Fibroblast of villous mesenchyme (primary cell): ENCODE measurements at regions not wholly inside any gene's neighbourhood (a gene's known extent, or its start where the extent isn't known, plus 50 kb on each side); places are given as distances from the start of the nearest gene placed in this dataset.

Experiments used
- DNase-seq: peaks from one replicate; pipeline ENCODE4 v3.0.0-alpha.2; 2010; ENCODE audit warnings: low read depth
- H3K4me3 ChIP-seq: 2 replicates; pipeline ENCODE4 v1.5.1; 2011; ENCODE audit warnings: low read depth, mild to moderate bottlenecking, low read length
- TF ChIP-seq, protein P1 (sequence below): IDR thresholded peaks from 2 replicates; pipeline ENCODE4 v1.5.1; 2012; ENCODE audit warnings: low read depth, mild to moderate bottlenecking, low read length; ENCODE audit not compliant: insufficient read depth

DNA sequence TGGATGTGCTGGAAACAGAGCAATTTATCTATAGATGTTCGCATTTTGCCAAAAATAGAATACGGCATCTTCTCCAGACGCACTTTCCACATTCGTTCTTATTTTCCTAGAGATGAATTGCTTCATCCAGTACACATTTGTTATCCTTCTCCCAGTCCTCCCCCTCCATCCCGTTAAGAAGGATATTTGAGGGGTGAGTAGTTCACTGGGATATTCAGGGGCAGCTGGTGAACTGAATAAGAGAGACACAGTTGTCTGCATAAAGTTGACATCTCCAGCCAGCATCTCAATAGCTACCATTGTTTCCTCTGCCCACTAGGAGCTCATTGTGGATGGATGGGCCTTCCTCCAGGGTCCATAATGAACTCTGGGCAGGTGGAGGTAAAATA, 456.8 kb upstream of the NRP1 start:
- no peak overlapping the region for H3K4me3 ChIP-seq
- TF ChIP-seq, protein P1, sequence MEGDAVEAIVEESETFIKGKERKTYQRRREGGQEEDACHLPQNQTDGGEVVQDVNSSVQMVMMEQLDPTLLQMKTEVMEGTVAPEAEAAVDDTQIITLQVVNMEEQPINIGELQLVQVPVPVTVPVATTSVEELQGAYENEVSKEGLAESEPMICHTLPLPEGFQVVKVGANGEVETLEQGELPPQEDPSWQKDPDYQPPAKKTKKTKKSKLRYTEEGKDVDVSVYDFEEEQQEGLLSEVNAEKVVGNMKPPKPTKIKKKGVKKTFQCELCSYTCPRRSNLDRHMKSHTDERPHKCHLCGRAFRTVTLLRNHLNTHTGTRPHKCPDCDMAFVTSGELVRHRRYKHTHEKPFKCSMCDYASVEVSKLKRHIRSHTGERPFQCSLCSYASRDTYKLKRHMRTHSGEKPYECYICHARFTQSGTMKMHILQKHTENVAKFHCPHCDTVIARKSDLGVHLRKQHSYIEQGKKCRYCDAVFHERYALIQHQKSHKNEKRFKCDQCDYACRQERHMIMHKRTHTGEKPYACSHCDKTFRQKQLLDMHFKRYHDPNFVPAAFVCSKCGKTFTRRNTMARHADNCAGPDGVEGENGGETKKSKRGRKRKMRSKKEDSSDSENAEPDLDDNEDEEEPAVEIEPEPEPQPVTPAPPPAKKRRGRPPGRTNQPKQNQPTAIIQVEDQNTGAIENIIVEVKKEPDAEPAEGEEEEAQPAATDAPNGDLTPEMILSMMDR: no peak
- DNase-seq: peak; percentile 17

DNA sequence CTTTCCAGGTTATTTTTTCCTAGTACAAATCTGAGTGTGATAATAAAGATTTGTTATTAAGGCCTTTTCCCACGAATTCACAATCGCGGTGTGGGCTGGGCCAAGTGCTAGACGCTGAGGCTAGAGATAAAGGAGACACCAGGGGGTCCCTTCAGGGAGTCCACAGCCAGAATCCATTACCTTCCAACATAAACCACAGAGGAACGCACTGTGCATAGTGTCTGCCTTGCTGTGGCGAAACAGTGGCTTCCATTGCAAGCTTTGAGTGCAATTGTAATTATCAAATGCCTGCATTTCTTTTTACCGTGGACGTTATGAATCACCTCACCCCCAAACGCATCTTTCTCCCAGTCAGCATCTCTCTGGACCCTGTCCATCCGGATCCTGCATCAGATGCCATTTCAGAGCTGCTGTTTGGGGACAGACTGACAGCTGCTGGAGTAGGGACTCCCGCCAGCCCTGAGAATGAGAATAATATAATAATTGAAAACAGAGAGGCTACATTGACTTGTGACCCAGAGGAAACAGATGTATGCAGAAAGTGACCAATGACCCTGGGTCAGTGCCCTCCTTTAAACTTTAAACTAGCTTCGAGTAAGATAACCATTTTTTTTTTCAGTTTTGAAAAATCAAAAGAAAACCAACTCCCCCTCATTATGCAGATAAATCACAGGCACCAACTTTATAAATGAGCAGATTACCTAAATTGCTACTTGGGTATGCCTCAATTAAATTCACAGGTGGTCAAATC, 456.2 kb upstream of the NRP1 start:
- DNase-seq: no peak
- TF ChIP-seq, protein P1: no peak
- H3K4me3 ChIP-seq: no peak overlapping the region

DNA sequence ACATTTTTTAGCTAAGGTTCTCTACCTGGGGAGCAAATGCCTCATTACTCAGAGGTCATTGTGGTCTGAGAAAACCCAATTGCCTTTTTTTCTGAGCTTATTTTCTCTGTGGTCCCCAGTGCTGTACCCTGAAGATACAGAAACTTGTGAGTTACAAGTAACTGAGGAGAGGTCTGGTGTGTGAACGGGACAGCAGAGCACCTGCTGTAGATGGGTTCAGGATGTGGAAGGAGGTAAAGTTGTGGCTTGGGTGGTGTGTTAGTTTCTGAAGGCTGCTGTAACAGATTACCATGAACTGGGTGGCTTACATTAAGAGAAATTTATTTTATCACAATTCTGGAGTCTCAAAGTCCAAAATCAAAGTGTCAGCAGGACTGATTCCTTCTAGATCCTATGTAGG, 449.1 kb upstream of the NRP1 start:
- DNase-seq: no peak
- no peak overlapping the region for H3K4me3 ChIP-seq
- TF ChIP-seq, protein P1: no peak

DNA sequence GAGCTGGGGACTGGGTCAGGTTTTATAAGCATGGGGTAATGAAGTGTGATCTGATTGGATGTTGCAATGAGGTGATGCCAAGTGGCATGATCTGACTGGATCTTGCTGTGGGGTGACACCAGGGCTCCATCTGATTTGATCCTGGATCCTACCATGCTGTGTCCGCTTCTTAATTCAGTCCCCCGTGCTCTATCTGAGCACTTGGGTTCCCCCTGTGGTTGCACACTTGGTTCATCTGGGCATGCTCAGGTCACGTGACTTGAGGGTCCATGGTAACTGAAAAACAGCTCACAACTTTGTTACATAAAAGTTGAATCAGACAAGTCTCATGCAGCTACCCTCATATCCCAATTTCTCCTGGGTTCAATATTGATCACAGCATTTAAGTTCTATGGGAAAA, 448.6 kb upstream of the NRP1 start:
- TF ChIP-seq, protein P1: no peak
- no peak for DNase-seq
- no peak overlapping the region for H3K4me3 ChIP-seq

DNA sequence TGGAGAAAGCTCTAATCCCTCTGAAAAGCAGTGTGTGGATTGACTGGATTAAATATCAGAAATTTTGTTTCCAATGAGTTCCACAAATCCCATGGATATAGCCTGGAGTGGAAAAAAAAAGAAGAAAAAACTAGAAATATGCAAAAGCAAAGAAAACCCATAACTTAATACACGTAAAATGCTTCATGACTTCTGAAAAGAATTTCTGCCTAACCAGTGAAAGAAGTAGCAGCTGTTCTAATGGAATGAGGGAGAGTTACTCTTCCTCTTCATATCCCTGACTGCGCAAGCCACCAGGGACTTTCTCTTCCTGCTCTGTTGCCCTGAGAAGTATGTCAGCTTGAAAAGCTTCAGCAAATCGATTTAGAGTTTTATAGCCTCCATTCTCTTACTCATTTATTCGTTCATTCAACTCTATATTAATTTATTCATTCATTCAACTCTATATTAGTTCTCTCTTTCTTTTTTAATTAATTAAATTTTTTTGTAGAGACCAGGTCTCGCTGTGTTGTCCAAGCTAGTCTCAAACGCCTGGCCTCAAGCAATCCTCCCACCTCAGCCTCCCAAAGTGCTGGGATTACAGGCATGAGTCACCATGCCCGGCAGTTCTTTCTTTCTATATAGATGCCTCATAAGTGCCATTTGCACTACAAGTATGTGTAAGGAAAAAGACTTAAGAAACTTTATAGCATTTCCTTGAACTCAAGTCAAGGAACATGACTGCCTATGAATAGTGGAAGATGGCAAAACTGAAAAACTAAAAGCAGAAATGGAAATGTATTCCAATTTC, 447.3 kb upstream of the NRP1 start:
- DNase-seq: no peak
- H3K4me3 ChIP-seq: no peak overlapping the region
- TF ChIP-seq, protein P1: no peak

DNA sequence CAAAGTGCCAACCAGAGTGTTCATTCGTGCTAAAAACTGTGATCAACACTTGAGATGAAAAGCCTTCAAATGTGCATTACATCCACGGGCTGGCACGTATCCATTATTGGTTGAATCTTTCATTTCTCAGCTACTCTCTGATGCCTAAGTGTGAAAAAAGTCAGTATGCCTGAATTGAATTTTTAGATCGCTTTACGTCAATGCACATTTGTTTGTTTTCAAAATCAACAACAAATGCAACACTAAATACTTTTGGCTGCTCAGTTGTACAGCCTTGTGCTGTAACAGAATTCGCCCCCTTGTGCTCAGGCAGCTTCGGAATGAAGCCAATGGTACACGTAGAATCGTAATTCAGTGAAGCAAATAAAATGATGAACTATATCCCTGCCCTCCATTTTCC, 446.5 kb upstream of the NRP1 start:
- H3K4me3 ChIP-seq: no peak overlapping the region
- TF ChIP-seq, protein P1: no peak
- DNase-seq: no peak
